HG03097 (cell line): ENCODE measurements at regions not wholly inside any gene's neighbourhood (a gene's known extent, or its start where the extent isn't known, plus 50 kb on each side); places are given as distances from the start of the nearest gene placed in this dataset.

Experiments used
- ATAC-seq: cut with Tn5 transposase; IDR thresholded peaks from one replicate; pipeline ENCODE4 v1.9.1; 2021; ENCODE audit not compliant: unreplicated experiment, low FRiP score

DNA sequence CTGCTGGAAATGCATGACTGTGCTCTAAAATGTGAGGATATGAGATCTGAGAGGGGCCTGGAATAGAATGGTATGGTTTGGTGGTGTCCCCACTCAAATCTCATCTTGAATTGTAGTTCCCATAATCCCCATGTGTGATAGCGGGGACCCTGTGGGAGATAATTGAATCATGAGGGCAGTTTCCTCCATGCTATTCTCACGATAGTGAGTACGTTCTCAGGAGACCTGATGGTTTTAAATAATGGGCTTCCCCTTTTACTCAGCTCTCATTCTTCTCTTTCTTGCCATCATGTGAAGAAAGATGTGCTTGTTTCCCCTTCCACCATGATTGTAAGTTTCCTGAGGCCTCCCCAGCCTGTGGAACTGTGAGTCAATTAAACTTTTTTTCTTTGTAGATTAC lies 133.6 kb upstream of the ADAMTS16 start:
- ATAC-seq: no peak

DNA sequence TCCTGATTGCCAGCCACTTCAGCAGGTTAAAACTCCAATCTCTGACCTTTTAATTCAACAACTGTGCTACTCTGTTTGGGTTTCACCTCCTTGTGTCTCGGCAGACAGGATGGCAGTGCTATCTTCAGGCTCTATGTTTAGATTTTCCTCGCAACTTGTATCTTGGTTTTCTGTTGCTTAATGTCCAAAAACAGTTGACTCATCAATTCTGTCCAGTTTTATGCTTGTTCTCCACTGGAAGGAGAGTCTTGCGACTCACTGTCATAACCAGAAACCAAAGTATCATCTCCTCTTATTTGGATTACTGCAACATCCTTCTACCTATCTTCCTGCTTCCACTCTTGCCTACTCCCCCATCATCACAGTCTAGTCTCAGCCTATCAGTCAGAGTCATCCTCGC lies 130.9 kb upstream of the ADAMTS16 start:
- no peak for ATAC-seq

DNA sequence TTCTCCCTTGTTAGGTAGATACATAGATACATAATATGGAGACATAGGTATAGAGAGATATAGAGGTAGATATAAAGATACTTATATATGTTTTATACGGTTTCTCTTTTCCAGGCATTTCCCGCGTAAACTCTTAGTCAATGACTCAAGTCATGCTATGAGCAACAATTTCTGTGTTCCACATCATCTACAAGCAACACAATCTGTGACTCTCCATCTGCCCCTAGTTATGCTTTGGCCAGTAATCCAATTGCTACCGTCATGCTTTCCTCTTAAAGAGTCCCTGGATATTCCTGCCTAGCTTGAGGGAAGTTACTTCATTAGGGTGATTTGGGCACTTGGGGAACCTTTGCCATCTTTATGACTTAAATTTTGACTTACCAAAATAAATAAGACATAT lies 129.0 kb upstream of the ADAMTS16 start:
- ATAC-seq: no peak

DNA sequence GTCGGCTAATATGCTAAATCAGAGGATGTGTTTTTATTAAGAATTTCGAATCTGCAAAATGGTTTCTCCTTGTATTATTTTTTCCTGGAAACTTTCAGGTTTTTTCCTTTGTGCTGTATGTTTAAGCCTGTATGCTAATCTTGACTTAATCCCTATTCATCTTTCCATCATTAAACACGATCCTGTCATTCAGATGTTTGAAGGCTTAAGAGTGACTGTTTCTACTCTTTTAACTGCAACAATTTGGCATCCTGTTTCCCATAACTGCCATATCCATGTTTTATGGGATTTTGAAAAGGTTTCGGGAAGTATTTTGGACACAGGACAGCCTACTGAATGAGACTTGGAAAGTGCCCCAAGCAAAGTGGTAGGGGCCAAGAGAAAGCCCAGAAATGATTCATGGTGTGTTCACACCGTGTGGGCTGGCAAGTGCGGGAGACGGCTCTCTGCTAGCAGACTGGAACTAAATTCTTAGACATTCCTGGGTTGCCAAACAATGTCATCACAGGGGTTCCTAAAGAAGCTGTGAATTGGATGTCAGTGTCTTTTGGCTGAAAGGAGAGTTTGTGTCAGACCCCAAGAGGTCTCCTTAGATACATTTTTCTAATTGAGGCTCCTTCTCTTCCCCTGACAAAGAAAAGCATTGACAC lies 125.4 kb upstream of the ADAMTS16 start:
- ATAC-seq: no peak

- no peak for ATAC-seq
Observed at GRCh38 chr5:5017827-5018577, 122.1 kb upstream of the ADAMTS16 start.

DNA sequence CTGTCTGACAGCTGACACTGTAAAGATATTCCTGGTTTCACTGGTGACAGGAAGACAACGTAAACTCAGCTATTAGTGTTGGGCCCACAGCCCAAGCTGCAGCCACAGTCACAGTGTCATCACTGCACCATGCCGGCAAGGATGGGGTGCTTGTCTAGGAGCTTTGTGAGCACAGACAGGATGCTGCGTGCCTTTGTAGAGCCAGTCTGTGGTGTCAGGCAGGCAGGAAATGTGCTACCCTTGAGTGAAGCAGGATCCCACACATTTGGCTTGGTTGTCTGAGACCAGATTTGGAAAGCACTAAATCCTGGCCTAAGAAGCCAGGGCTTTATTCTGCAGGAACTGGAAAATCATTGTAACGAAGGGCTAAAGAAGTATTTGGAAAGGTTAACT lies 121.6 kb upstream of the ADAMTS16 start:
- ATAC-seq: no peak

- no peak for ATAC-seq
Observed at GRCh38 chr5:5021436-5021835, 118.7 kb upstream of the ADAMTS16 start.

DNA sequence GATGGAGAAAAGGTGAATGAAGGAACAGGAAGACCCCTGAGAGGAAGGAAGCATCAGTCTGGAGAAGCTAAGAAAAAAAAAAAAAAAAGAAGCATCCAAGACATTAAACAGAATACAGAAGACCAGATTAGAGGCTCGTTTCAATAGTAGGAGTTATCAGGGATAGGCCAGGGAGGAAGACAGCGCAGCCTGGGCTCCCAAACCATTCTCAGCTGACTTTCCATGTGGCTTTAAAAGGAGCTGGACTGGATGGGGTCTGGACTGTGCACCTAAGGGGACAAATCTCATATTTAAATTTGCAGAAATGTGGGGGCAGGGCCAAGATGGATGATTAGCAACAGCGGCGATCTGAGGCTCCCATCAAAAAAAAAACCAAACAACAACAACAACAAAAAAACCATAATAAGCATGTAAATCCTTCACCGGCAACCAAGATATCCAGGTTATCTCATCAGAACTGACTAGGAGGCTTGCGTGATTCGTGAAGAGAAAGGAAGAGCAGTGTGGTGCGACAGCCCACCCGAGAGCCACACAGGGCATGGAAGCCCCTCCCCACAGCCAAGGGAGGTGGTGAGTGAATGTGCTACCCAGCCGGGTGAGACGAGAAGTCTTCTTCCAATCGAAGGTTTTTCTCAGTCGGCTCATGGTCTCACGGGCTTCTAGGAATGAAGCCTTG lies 114.9 kb upstream of the ADAMTS16 start:
- ATAC-seq: no peak

- no peak for ATAC-seq
Observed at GRCh38 chr5:5025774-5026408, 114.2 kb upstream of the ADAMTS16 start.

- no peak for ATAC-seq
Observed at GRCh38 chr5:5026409-5026785, 113.7 kb upstream of the ADAMTS16 start.

DNA sequence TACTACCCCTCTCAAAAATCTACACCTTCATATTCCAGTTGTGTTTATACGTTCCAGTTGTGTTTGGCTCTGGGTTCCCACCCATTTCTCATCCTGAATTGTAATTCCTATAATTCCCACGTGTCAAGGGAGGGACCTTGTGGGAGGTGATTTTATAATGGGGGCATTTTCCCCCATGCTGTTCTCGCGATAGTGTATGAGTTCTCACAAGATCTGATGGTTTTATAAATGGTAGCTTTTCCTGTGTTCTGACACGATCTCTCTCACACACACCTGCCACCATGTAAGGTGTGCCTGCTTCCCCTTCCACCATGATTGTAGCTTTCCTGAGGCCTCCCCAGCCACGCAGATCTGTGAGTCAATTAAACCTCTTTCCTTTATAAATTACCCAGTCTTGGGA lies 108.5 kb upstream of the ADAMTS16 start:
- no peak for ATAC-seq

- ATAC-seq: no peak
Observed at GRCh38 chr5:5037674-5038073, 102.5 kb upstream of the ADAMTS16 start.

GRCh38 chr5:5039918-5040317 lies 100.2 kb upstream of the ADAMTS16 start:
- no peak for ATAC-seq

GRCh38 chr5:5040712-5041111 lies 99.4 kb upstream of the ADAMTS16 start:
- no peak for ATAC-seq

DNA sequence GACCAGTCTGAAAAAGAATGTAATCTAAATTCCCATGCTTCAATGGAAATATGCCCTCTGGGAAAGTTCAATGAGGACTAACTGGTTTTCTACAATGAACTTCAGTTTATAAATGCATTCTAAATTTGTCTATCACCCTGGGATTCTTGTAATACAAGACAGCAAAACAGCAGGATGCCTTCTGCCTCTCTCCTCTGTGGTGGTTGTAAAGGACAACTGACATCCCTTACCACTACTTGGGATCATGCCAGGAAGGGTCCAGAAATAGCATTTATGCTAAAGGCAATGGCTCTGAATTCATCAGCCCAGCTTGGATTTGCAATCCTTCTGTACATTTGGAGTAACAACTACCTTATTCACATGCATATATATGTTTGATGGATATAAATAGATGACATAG lies 97.3 kb upstream of the ADAMTS16 start:
- no peak for ATAC-seq

GRCh38 chr5:5043346-5043745 lies 96.8 kb upstream of the ADAMTS16 start:
- ATAC-seq: no peak

DNA sequence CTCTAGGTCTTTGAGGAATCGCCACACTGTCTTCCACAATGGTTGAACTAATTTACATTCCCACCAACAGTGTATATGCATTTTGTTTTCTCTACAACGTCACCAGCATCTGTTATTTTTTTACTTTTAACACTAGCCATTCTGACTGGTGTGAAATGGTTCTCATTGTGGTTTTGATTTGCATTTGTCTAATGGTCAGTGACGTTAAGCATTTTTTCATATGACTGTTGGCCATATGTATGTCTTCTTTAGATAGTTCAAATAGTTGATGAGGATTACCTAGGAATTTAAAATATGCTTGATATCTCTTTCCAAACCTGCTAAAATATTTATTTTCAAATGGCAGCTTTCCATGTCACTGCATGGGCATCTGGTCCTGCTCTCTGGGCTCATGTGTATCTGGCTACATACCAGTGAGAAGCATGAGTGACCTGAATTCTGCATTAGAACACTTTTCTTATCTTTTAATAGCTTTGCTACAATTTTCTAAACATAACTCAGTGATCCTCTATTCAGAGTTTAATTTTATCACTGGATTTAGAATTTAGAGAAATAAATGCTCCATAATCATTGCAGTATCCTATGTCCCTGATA lies 95.8 kb upstream of the ADAMTS16 start:
- ATAC-seq: no peak

DNA sequence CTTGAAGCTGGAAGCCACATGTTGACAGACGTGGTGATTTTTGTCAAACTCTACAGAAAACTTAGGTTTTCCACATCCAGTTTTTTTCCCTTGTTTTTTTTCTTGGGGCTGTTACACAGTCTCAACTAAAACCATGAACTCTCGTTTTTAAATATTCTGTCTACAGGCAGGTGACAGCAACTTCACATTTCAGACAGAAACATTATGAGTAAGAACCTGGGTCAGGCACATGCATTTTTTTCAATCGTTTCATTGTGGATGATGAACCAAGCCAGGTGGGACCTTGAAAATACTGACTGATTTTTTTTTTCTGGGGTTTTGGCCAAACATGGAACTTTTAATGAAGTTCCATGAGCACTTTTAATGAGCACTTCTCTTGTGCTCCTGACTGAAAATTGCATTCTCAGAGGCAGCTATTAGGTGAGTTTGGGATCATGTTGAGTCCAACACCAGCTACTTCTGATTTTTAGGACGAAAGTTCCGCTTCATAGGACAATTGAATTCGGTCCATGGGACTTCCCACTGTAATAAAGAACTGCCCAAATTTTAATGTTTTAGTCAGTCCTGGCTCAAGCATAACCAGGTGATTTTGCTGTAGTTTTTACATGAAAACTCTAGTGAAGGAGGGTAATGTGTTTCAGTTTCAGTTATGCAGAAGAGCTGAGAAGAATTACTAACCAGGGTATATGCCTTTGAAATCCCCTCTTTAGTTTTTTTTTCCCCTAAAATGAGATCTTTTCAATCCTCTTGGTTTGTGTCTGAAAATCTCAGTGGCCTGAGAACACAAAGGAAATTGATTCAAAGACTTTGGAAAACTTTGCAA lies 93.2 kb upstream of the ADAMTS16 start:
- no peak for ATAC-seq

DNA sequence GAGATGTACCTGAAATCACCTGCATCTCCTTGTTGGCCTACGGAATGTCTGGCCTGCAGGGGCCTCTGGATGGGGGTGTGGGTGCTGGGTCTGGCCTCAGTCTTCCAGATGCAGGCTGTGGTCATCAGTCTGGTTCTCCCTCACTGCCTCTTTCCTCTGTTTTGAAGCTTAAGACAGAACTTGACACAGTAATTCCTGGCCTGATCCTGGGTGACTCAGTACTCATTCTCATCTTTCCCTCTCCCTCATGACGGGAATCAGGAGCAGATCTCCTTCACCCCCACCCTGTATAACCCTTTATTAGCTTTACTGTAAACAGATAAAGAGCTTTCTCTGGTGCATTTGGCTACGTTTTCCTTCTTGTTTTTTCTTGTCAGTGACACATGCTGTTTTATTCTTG lies 89.3 kb upstream of the ADAMTS16 start:
- no peak for ATAC-seq

- no peak for ATAC-seq
Observed at GRCh38 chr5:5055712-5056111, 84.4 kb upstream of the ADAMTS16 start.
